ENCODE measurements at regions not wholly inside any gene's neighbourhood (a gene's known extent, or its start where the extent isn't known, plus 50 kb on each side); places are given as distances from the start of the nearest gene placed in this dataset.

DNA sequence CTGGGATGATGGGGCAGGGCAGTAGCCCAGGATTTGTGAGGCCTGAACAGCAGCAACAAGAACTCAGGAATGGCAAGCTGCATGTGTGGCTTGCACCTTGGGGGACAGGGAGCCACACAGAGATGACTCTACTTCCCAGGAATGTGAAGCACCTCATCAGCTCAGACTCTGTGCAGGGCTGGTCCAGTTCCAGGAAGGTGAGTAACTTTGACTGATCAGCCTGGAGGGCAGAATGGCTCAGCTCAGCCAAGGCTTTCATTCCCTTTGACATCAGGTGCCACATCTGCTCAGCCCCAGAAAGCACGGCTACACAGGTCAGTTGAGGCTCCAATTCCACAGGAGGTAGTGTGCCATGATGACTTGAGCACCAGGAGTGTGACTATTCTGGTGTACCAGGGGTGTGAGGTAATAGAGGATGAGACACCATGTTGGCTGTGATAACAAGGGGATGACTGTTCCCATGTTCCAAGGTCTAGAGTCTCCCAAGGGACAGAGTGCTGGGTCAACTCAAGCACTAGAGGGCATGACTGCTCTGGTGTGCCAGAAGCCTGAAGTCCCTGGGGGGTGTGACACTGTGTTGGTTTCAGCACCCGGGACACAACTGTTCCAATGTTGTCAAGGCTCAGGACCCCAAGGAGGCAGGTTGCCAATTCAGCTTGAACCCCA lies 625.8 kb upstream of the ADGRL2 start:
- H3K27ac ChIP-seq, result no peak overlapping the region
- no peak for TF ChIP-seq ZFX (IDR thresholded peaks at IDR 0.05; ENCODE audit: borderline replicate concordance)
- TF ChIP-seq, protein P1, sequence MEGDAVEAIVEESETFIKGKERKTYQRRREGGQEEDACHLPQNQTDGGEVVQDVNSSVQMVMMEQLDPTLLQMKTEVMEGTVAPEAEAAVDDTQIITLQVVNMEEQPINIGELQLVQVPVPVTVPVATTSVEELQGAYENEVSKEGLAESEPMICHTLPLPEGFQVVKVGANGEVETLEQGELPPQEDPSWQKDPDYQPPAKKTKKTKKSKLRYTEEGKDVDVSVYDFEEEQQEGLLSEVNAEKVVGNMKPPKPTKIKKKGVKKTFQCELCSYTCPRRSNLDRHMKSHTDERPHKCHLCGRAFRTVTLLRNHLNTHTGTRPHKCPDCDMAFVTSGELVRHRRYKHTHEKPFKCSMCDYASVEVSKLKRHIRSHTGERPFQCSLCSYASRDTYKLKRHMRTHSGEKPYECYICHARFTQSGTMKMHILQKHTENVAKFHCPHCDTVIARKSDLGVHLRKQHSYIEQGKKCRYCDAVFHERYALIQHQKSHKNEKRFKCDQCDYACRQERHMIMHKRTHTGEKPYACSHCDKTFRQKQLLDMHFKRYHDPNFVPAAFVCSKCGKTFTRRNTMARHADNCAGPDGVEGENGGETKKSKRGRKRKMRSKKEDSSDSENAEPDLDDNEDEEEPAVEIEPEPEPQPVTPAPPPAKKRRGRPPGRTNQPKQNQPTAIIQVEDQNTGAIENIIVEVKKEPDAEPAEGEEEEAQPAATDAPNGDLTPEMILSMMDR (IDR thresholded peaks at IDR 0.05), result no peak

GRCh38 chr1:81174052-81174451 lies 626.7 kb upstream of the ADGRL2 start:
- TF ChIP-seq, protein P1 (IDR thresholded peaks at IDR 0.05), result no peak
- no peak for TF ChIP-seq ZFX (IDR thresholded peaks at IDR 0.05; ENCODE audit: borderline replicate concordance)
- no peak overlapping the region for H3K27ac ChIP-seq

- no peak overlapping the region for H3K27ac ChIP-seq
- TF ChIP-seq ZFX (IDR thresholded peaks at IDR 0.05; ENCODE audit: borderline replicate concordance), result no peak
- TF ChIP-seq, protein P1 (IDR thresholded peaks at IDR 0.05), result no peak
Measured at GRCh38 chr1:81172483-81172882, 628.3 kb upstream of the ADGRL2 start.

GRCh38 chr1:81170721-81171120 lies 630.0 kb upstream of the ADGRL2 start:
- TF ChIP-seq ZFX (IDR thresholded peaks at IDR 0.05; ENCODE audit: borderline replicate concordance), result no peak
- TF ChIP-seq, protein P1 (IDR thresholded peaks at IDR 0.05), result no peak
- H3K27ac ChIP-seq, result no peak overlapping the region

DNA sequence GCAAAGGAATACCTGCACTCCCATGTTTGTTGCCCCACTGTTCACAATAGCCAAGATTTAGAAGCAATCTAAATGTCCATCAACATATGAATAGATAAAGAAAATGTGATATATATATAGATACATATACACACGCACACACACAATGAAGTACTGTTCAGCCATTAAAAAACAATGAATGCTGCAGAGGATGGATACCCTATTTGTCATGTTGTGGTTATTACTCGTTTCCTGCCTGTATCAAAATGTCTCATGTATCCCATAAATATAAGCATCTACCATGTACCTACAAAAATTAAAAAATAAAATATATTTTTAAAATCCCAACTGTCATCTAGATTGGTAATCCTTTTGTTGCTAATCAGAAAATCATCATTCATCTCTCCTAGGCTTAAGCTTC lies 634.8 kb upstream of the ADGRL2 start:
- H3K27ac ChIP-seq, result no peak overlapping the region
- no peak for TF ChIP-seq ZFX (IDR thresholded peaks at IDR 0.05; ENCODE audit: borderline replicate concordance)
- TF ChIP-seq, protein P1 (IDR thresholded peaks at IDR 0.05), result no peak

GRCh38 chr1:81160696-81161095 lies 640.0 kb upstream of the ADGRL2 start:
- no peak for TF ChIP-seq ZFX (IDR thresholded peaks at IDR 0.05; ENCODE audit: borderline replicate concordance)
- TF ChIP-seq, protein P1 (IDR thresholded peaks at IDR 0.05), result no peak
- no peak overlapping the region for H3K27ac ChIP-seq

DNA sequence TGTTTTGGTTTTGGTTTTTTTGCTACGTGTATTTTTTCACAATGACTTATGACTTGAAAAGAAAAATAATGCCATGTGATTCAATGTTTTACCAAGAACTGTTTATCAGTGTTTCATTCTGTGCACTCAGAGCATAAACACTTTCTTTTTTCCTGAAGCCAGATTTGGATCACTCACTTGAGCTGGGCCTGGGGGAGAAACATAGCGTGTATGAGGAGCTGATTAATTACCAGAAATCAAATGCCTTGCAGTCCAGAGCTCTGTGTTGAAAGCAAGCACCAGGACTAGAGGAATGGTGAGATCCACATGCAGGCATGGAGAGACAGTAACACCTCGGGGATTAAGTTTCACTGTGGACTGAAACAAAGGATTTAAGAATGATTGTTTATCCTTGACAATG lies 642.1 kb upstream of the ADGRL2 start:
- no peak for TF ChIP-seq ZFX (IDR thresholded peaks at IDR 0.05; ENCODE audit: borderline replicate concordance)
- H3K27ac ChIP-seq, result no peak overlapping the region

DNA sequence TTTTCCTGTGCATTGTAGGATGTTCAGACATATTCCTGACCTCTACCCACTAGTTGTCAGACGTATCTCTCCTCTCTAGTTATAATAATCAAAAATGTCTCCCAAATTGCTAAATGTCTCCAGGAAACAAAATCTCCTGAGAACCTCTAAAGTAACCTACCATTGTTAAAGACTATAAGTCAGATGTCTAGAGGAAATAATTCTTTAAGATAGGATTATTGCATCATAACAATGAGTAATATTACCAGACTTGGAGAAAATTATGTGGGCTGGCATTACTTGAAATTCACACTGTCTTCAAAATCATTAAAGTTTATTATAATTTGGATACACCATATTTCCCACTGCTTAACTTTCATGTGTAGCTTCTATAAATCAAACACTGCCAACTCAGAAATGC lies 643.0 kb upstream of the ADGRL2 start:
- TF ChIP-seq ZFX (IDR thresholded peaks at IDR 0.05; ENCODE audit: borderline replicate concordance), result no peak
- TF ChIP-seq, protein P1 (IDR thresholded peaks at IDR 0.05), result no peak
- no peak overlapping the region for H3K27ac ChIP-seq
